ENCODE measurements at regions not wholly inside any gene's neighbourhood (a gene's known extent, or its start where the extent isn't known, plus 50 kb on each side); places are given as distances from the start of the nearest gene placed in this dataset.

DNA sequence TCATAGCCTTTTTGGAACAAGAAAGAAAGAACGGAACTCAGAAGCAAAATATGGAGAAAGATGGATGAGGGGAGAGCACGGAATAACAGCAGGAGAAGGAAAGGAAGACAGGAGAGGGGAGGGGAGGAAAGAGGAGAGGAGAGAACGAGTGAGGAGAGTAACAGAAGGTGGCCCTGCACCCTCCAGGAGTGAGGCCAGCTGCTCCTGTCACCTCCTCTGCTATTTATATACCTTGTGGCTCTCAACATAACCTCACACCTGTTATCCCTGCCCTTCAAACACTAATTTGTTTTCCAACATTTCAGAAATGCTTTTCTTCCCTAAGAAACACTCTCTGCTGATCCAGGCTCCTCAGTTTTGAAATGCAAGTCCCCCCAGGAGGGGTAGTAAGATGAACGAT, 53.4 kb upstream of the ATP2B2 start:
- TF ChIP-seq, protein P1, sequence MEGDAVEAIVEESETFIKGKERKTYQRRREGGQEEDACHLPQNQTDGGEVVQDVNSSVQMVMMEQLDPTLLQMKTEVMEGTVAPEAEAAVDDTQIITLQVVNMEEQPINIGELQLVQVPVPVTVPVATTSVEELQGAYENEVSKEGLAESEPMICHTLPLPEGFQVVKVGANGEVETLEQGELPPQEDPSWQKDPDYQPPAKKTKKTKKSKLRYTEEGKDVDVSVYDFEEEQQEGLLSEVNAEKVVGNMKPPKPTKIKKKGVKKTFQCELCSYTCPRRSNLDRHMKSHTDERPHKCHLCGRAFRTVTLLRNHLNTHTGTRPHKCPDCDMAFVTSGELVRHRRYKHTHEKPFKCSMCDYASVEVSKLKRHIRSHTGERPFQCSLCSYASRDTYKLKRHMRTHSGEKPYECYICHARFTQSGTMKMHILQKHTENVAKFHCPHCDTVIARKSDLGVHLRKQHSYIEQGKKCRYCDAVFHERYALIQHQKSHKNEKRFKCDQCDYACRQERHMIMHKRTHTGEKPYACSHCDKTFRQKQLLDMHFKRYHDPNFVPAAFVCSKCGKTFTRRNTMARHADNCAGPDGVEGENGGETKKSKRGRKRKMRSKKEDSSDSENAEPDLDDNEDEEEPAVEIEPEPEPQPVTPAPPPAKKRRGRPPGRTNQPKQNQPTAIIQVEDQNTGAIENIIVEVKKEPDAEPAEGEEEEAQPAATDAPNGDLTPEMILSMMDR (IDR thresholded peaks at IDR 0.05 in 8 of 11, conservative IDR thresholded peaks at IDR 0.05 in 3 of 11), result no peak
- TF ChIP-seq POLR2A (IDR thresholded peaks at IDR 0.05), result no peak
- TF ChIP-seq POLR2AphosphoS5 (IDR thresholded peaks at IDR 0.05), result no peak
